ENCODE measurements at regions not wholly inside any gene's neighbourhood (a gene's known extent, or its start where the extent isn't known, plus 50 kb on each side); places are given as distances from the start of the nearest gene placed in this dataset.
A peak's percentile ranks its signal among the peaks of the same experiment; 100 is the strongest.
"Not testable (repeated sequence)": the region's sequence is repeated elsewhere in the genome, so short reads cannot be mapped to it uniquely, and the experiment has no call there.

- H3K27ac Mint-ChIP-seq; H3K36me3 Mint-ChIP-seq; ATAC-seq (ENCODE audit: low read depth); H3K4me3 Mint-ChIP-seq; H3K27me3 Mint-ChIP-seq; H3K4me1 Mint-ChIP-seq; H3K9me3 Mint-ChIP-seq; DNase-seq (ENCODE audit: low spot score in 2 of 2): not testable (repeated sequence)
Measured at GRCh38 chr5:135260108-135260507, 138.9 kb downstream of the MACROH2A1 start.

GRCh38 chr5:135255461-135256178, 143.4 kb downstream of the MACROH2A1 start:
- Mint-ChIP-seq H3K27ac (no peak overlapping the region), H3K27me3 (peaks cover 11% of the 10 kb centered on the region), H3K4me3 (no peak overlapping the region), H3K9me3 (peaks cover 7% of the 10 kb centered on the region), H3K36me3 (no peaks in the 10 kb centered on the region), H3K4me1 (no peaks in the 10 kb centered on the region)
- peak in 1 of 2 donors; percentile 7 for DNase-seq (ENCODE audit: low spot score in 2 of 2)
- no peak for ATAC-seq (ENCODE audit: low read depth)

- DNase-seq (ENCODE audit: low spot score in 2 of 2): peak in 1 of 2 donors; percentile 3
Measured at GRCh38 chr5:135254183-135254582, 144.8 kb downstream of the MACROH2A1 start.

GRCh38 chr5:135253601-135254178, 145.3 kb downstream of the MACROH2A1 start:
- Mint-ChIP-seq H3K4me3 (no peak overlapping the region), H3K4me1 (no peaks in the 10 kb centered on the region), H3K27ac (no peak overlapping the region), H3K27me3 (peaks cover 11% of the 10 kb centered on the region), H3K9me3 (peaks cover 2% of the 10 kb centered on the region), H3K36me3 (no peaks in the 10 kb centered on the region)
- DNase-seq (ENCODE audit: low spot score in 2 of 2) (no peak), ATAC-seq (ENCODE audit: low read depth) (no peak)

More at GRCh38 chr5:135254183-135254582, 144.8 kb downstream of the MACROH2A1 start:
- Mint-ChIP-seq H3K4me3 (no peak overlapping the region), H3K4me1 (no peaks in the 10 kb centered on the region), H3K36me3 (no peaks in the 10 kb centered on the region), H3K27ac (no peak overlapping the region), H3K27me3 (peaks cover 11% of the 10 kb centered on the region), H3K9me3 (peaks cover 2% of the 10 kb centered on the region)
- no peak for ATAC-seq (ENCODE audit: low read depth)

GRCh38 chr5:135251093-135251492, 147.9 kb downstream of the MACROH2A1 start:
- Mint-ChIP-seq H3K9me3 (peaks cover 2% of the 10 kb centered on the region), H3K4me3 (no peak overlapping the region), H3K27me3 (peaks cover 11% of the 10 kb centered on the region), H3K36me3 (no peaks in the 10 kb centered on the region), H3K4me1 (no peaks in the 10 kb centered on the region), H3K27ac (no peak overlapping the region)
- DNase-seq (ENCODE audit: low spot score in 2 of 2) (peak in 1 of 2 donors; percentile 2), ATAC-seq (ENCODE audit: low read depth) (no peak)

- Mint-ChIP-seq H3K4me3 (no peak overlapping the region), H3K4me1 (no peaks in the 10 kb centered on the region), H3K27me3 (peaks cover 9% of the 10 kb centered on the region), H3K9me3 (peaks cover 2% of the 10 kb centered on the region), H3K27ac (no peak overlapping the region), H3K36me3 (no peaks in the 10 kb centered on the region)
- DNase-seq (ENCODE audit: low spot score in 2 of 2) (no peak), ATAC-seq (ENCODE audit: low read depth) (no peak)
Measured at GRCh38 chr5:135250671-135251070, 148.4 kb downstream of the MACROH2A1 start.

GRCh38 chr5:135249658-135250057, 149.4 kb downstream of the MACROH2A1 start:
- Mint-ChIP-seq H3K4me3 (no peak overlapping the region), H3K9me3 (peaks cover 2% of the 10 kb centered on the region), H3K36me3 (no peaks in the 10 kb centered on the region), H3K27ac (no peak overlapping the region), H3K27me3 (peaks cover 8% of the 10 kb centered on the region), H3K4me1 (no peaks in the 10 kb centered on the region)
- no peak for DNase-seq (ENCODE audit: low spot score in 2 of 2)
- ATAC-seq (ENCODE audit: low read depth): no peak

GRCh38 chr5:135248801-135249231, 150.2 kb downstream of the MACROH2A1 start:
- no peak overlapping the region for H3K4me3 Mint-ChIP-seq
- H3K27me3 Mint-ChIP-seq: peaks cover 3% of the 10 kb centered on the region
- no peaks in the 10 kb centered on the region for H3K4me1 Mint-ChIP-seq
- ATAC-seq (ENCODE audit: low read depth): no peak
- DNase-seq (ENCODE audit: low spot score in 2 of 2): no peak
- peaks cover 2% of the 10 kb centered on the region for H3K9me3 Mint-ChIP-seq
- H3K36me3 Mint-ChIP-seq: no peaks in the 10 kb centered on the region
- no peak overlapping the region for H3K27ac Mint-ChIP-seq

- ATAC-seq (ENCODE audit: low read depth): no peak
- Mint-ChIP-seq H3K27ac (no peak overlapping the region), H3K4me1 (no peaks in the 10 kb centered on the region), H3K9me3 (peaks cover 1% of the 10 kb centered on the region), H3K27me3 (no peaks in the 10 kb centered on the region), H3K4me3 (no peak overlapping the region), H3K36me3 (no peaks in the 10 kb centered on the region)
- DNase-seq (ENCODE audit: low spot score in 2 of 2): no peak
Measured at GRCh38 chr5:135246923-135247795, 151.9 kb downstream of the MACROH2A1 start.

- Mint-ChIP-seq H3K27me3 (no peaks in the 10 kb centered on the region), H3K27ac (no peak overlapping the region), H3K9me3 (no peaks in the 10 kb centered on the region), H3K4me3 (no peak overlapping the region), H3K4me1 (no peaks in the 10 kb centered on the region), H3K36me3 (no peaks in the 10 kb centered on the region)
- DNase-seq (ENCODE audit: low spot score in 2 of 2): no peak
- no peak for ATAC-seq (ENCODE audit: low read depth)
Measured at GRCh38 chr5:135246605-135246922, 152.5 kb downstream of the MACROH2A1 start.

GRCh38 chr5:135245521-135246499, 153.2 kb downstream of the MACROH2A1 start:
- Mint-ChIP-seq H3K36me3 (no peaks in the 10 kb centered on the region), H3K27me3 (no peaks in the 10 kb centered on the region), H3K4me3 (no peak overlapping the region), H3K4me1 (no peaks in the 10 kb centered on the region), H3K9me3 (no peaks in the 10 kb centered on the region), H3K27ac (no peak overlapping the region)
- DNase-seq (ENCODE audit: low spot score in 2 of 2) (no peak), ATAC-seq (ENCODE audit: low read depth) (no peak)

GRCh38 chr5:135244620-135245021, 154.4 kb downstream of the MACROH2A1 start:
- Mint-ChIP-seq H3K4me3 (no peak overlapping the region), H3K27ac (no peak overlapping the region), H3K27me3 (no peaks in the 10 kb centered on the region), H3K9me3 (no peaks in the 10 kb centered on the region), H3K36me3 (no peaks in the 10 kb centered on the region), H3K4me1 (no peaks in the 10 kb centered on the region)
- ATAC-seq (ENCODE audit: low read depth) (no peak), DNase-seq (ENCODE audit: low spot score in 2 of 2) (no peak)

- Mint-ChIP-seq H3K27ac (no peak overlapping the region), H3K36me3 (no peaks in the 10 kb centered on the region), H3K4me1 (no peaks in the 10 kb centered on the region), H3K27me3 (no peaks in the 10 kb centered on the region), H3K4me3 (no peak overlapping the region), H3K9me3 (no peaks in the 10 kb centered on the region)
- no peak for ATAC-seq (ENCODE audit: low read depth)
- DNase-seq (ENCODE audit: low spot score in 2 of 2): no peak
Measured at GRCh38 chr5:135243556-135244285, 155.3 kb downstream of the MACROH2A1 start.
